ENCODE measurements at regions not wholly inside any gene's neighbourhood (a gene's known extent, or its start where the extent isn't known, plus 50 kb on each side); places are given as distances from the start of the nearest gene placed in this dataset.
"Not testable (repeated sequence)": the region's sequence is repeated elsewhere in the genome, so short reads cannot be mapped to it uniquely, and the experiment has no call there.

DNA sequence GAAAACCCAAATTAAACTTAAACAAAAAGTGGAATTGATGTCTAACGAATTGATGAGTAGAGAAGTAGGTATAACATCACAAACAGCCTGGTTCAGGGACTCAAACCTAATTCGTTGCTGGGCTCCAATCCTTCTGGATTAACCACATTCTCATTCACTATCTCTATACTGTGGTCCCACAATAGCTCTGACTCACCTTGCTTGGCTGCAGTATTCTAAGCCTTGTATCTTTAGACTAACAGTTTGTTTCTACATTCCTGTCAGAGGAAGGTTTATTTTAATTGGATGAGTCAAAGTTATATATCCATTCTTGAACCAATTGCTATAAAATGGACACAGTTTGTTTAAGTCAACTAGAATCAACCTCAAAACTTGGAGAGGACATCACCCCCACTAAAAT lies 530.5 kb upstream of the PTCHD4 start:
- Histone ChIP-seq H3K9ac (ENCODE audit: low read depth in 1 of 2, low read length in 2 of 2) (no peak overlapping the region), H3K4me3 (ENCODE audit: low read depth in 1 of 3, low read length in 3 of 3) (no peak overlapping the region), H3K4me1 (ENCODE audit: control insufficient read depth in 4 of 4, insufficient read depth in 4 of 4, low read length in 3 of 4) (no peaks in the 10 kb centered on the region), H3K27me3 (ENCODE audit: control insufficient read depth in 4 of 4, insufficient read depth in 4 of 4, low read length in 3 of 4) (no peaks in the 10 kb centered on the region), H3K36me3 (ENCODE audit: control insufficient read depth in 4 of 4, insufficient read depth in 3 of 4, low read depth in 1 of 4, low read length in 3 of 4) (no peaks in the 10 kb centered on the region), H3K27ac (ENCODE audit: low read depth in 1 of 2, low read length in 2 of 2) (no peak overlapping the region), H3K9me3 (ENCODE audit: control insufficient read depth in 4 of 4, low read length in 3 of 4) (no peaks in the 10 kb centered on the region)
- no peak for TF ChIP-seq NR2F2 (IDR thresholded peaks at IDR 0.05)
- no peak for TF ChIP-seq RXRA (IDR thresholded peaks at IDR 0.05)
- TF ChIP-seq, protein P1, sequence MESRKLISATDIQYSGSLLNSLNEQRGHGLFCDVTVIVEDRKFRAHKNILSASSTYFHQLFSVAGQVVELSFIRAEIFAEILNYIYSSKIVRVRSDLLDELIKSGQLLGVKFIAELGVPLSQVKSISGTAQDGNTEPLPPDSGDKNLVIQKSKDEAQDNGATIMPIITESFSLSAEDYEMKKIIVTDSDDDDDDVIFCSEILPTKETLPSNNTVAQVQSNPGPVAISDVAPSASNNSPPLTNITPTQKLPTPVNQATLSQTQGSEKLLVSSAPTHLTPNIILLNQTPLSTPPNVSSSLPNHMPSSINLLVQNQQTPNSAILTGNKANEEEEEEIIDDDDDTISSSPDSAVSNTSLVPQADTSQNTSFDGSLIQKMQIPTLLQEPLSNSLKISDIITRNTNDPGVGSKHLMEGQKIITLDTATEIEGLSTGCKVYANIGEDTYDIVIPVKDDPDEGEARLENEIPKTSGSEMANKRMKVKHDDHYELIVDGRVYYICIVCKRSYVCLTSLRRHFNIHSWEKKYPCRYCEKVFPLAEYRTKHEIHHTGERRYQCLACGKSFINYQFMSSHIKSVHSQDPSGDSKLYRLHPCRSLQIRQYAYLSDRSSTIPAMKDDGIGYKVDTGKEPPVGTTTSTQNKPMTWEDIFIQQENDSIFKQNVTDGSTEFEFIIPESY (IDR thresholded peaks at IDR 0.05): no peak
- no peak for TF ChIP-seq TAF1 (conservative IDR thresholded peaks at IDR 0.05)
- TF ChIP-seq YY1 (IDR thresholded peaks at IDR 0.05): no peak
- no peak for DNase-seq (ENCODE audit: low spot score)
- WGBS: 56% methylated on average over 2 of the region's 2 CpGs

DNA sequence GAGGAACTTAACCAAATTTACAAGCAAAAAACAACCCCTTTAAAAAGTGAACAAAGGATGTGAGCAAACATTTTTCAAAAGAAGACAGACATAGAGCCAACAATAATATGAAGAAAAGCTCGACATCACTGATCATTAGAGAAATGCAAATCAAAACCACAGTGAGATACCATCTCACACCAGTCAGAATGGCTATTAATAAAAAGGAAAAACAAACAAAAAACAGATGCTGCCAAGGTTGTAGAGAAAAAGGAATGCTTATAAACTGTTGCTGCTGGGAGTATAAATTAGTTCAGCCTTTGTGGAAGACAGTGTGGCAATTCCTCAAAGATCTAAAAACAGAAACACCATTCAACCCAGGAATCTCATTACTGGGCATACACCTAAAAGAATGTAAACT lies 527.8 kb upstream of the PTCHD4 start:
- DNase-seq (ENCODE audit: low spot score); H3K27ac ChIP-seq (ENCODE audit: low read depth in 1 of 2, low read length in 2 of 2); H3K27me3 ChIP-seq (ENCODE audit: control insufficient read depth in 4 of 4, insufficient read depth in 4 of 4, low read length in 3 of 4); H3K9me3 ChIP-seq (ENCODE audit: control insufficient read depth in 4 of 4, low read length in 3 of 4); H3K9ac ChIP-seq (ENCODE audit: low read depth in 1 of 2, low read length in 2 of 2); H3K4me3 ChIP-seq (ENCODE audit: low read depth in 1 of 3, low read length in 3 of 3); H3K36me3 ChIP-seq (ENCODE audit: control insufficient read depth in 4 of 4, insufficient read depth in 3 of 4, low read depth in 1 of 4, low read length in 3 of 4); H3K4me1 ChIP-seq (ENCODE audit: control insufficient read depth in 4 of 4, insufficient read depth in 4 of 4, low read length in 3 of 4): not testable (repeated sequence)
- 47% methylated on average over 1 of the region's 1 CpG for WGBS

DNA sequence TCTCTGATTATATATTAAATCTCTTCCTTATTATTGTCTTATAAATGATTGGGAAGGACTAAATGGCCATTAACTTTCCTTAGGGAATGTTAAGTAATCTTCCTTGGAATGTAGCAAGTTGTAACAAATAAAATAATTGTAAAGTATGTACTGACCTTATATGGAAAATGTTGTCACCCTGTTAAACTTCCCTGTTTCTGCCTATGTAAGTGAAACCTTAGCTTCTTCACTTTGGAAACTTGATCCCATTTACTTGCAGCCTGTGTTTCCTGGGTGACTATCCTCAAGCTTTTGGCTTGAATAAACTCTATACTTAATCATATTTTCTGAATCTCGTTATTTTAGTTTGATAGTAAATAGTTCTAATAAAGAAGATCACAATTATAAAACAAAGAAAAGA lies 519.5 kb upstream of the PTCHD4 start:
- TF ChIP-seq JUND (IDR thresholded peaks at IDR 0.05): no peak
- no peak for TF ChIP-seq FOXA1 (IDR thresholded peaks at IDR 0.05)
- no peak for TF ChIP-seq HNF4A (conservative IDR thresholded peaks at IDR 0.05)
- TF ChIP-seq, protein P2, sequence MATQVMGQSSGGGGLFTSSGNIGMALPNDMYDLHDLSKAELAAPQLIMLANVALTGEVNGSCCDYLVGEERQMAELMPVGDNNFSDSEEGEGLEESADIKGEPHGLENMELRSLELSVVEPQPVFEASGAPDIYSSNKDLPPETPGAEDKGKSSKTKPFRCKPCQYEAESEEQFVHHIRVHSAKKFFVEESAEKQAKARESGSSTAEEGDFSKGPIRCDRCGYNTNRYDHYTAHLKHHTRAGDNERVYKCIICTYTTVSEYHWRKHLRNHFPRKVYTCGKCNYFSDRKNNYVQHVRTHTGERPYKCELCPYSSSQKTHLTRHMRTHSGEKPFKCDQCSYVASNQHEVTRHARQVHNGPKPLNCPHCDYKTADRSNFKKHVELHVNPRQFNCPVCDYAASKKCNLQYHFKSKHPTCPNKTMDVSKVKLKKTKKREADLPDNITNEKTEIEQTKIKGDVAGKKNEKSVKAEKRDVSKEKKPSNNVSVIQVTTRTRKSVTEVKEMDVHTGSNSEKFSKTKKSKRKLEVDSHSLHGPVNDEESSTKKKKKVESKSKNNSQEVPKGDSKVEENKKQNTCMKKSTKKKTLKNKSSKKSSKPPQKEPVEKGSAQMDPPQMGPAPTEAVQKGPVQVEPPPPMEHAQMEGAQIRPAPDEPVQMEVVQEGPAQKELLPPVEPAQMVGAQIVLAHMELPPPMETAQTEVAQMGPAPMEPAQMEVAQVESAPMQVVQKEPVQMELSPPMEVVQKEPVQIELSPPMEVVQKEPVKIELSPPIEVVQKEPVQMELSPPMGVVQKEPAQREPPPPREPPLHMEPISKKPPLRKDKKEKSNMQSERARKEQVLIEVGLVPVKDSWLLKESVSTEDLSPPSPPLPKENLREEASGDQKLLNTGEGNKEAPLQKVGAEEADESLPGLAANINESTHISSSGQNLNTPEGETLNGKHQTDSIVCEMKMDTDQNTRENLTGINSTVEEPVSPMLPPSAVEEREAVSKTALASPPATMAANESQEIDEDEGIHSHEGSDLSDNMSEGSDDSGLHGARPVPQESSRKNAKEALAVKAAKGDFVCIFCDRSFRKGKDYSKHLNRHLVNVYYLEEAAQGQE (IDR thresholded peaks at IDR 0.05): no peak
- no peak for TF ChIP-seq RAD21 (IDR thresholded peaks at IDR 0.05)
- no peak for TF ChIP-seq SP1 (IDR thresholded peaks at IDR 0.05)
- TF ChIP-seq NR2F2 (IDR thresholded peaks at IDR 0.05): no peak
- TF ChIP-seq YY1 (IDR thresholded peaks at IDR 0.05): no peak
- TF ChIP-seq, protein P3, sequence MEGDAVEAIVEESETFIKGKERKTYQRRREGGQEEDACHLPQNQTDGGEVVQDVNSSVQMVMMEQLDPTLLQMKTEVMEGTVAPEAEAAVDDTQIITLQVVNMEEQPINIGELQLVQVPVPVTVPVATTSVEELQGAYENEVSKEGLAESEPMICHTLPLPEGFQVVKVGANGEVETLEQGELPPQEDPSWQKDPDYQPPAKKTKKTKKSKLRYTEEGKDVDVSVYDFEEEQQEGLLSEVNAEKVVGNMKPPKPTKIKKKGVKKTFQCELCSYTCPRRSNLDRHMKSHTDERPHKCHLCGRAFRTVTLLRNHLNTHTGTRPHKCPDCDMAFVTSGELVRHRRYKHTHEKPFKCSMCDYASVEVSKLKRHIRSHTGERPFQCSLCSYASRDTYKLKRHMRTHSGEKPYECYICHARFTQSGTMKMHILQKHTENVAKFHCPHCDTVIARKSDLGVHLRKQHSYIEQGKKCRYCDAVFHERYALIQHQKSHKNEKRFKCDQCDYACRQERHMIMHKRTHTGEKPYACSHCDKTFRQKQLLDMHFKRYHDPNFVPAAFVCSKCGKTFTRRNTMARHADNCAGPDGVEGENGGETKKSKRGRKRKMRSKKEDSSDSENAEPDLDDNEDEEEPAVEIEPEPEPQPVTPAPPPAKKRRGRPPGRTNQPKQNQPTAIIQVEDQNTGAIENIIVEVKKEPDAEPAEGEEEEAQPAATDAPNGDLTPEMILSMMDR (IDR thresholded peaks at IDR 0.05; ENCODE audit: low read depth, low read length, missing input control): no peak
- TF ChIP-seq GABPA (IDR thresholded peaks at IDR 0.05 in 1 of 2, conservative IDR thresholded peaks at IDR 0.05 in 1 of 2): no peak
- TF ChIP-seq TAF1 (conservative IDR thresholded peaks at IDR 0.05): no peak
- TF ChIP-seq, protein P1 (IDR thresholded peaks at IDR 0.05): no peak
- TF ChIP-seq, protein P4, sequence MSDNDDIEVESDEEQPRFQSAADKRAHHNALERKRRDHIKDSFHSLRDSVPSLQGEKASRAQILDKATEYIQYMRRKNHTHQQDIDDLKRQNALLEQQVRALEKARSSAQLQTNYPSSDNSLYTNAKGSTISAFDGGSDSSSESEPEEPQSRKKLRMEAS (IDR thresholded peaks at IDR 0.05): no peak
- TF ChIP-seq EGR1 (IDR thresholded peaks at IDR 0.05; ENCODE audit: low read depth in 2 of 2): no peak
- no peak for TF ChIP-seq HNF4G (IDR thresholded peaks at IDR 0.05)
- DNase-seq (ENCODE audit: low spot score): no peak
- Histone ChIP-seq H3K4me1 (ENCODE audit: control insufficient read depth in 4 of 4, insufficient read depth in 4 of 4, low read length in 3 of 4) (no peaks in the 10 kb centered on the region), H3K9ac (ENCODE audit: low read depth in 1 of 2, low read length in 2 of 2) (no peak overlapping the region), H3K27ac (ENCODE audit: low read depth in 1 of 2, low read length in 2 of 2) (no peak overlapping the region), H3K9me3 (ENCODE audit: control insufficient read depth in 4 of 4, low read length in 3 of 4) (no peaks in the 10 kb centered on the region), H3K36me3 (ENCODE audit: control insufficient read depth in 4 of 4, insufficient read depth in 3 of 4, low read depth in 1 of 4, low read length in 3 of 4) (no peaks in the 10 kb centered on the region), H3K27me3 (ENCODE audit: control insufficient read depth in 4 of 4, insufficient read depth in 4 of 4, low read length in 3 of 4) (no peaks in the 10 kb centered on the region), H3K4me3 (ENCODE audit: low read depth in 1 of 3, low read length in 3 of 3) (no peak overlapping the region)
- 41% methylated on average over 1 of the region's 1 CpG for WGBS

Data from liver (tissue), 8 donors.